Fibroblast of the aortic adventitia (primary cell): ENCODE measurements at regions not wholly inside any gene's neighbourhood (a gene's known extent, or its start where the extent isn't known, plus 50 kb on each side); places are given as distances from the start of the nearest gene placed in this dataset.

ENCODE experiments used
- DNase-seq: peaks from one replicate; pipeline ENCODE4 v3.0.0-alpha.2; 2010; ENCODE audit warnings: low read depth
- H3K4me3 ChIP-seq: 2 replicates; pipeline ENCODE4 v1.5.1; 2011; ENCODE audit warnings: low read depth, mild to moderate bottlenecking, control low read depth, low read length, moderate library complexity
- TF ChIP-seq, protein P1 (sequence below): IDR thresholded peaks from 2 replicates; pipeline ENCODE4 v1.5.1; 2011; ENCODE audit warnings: mild to moderate bottlenecking, low read length, control low read depth, inconsistent platforms; ENCODE audit not compliant: insufficient read depth

GRCh38 chr18:41845563-41845962 lies 109.5 kb upstream of the PIK3C3 start:
- no peak overlapping the region for H3K4me3 ChIP-seq
- DNase-seq, result no peak
- TF ChIP-seq, protein P1, sequence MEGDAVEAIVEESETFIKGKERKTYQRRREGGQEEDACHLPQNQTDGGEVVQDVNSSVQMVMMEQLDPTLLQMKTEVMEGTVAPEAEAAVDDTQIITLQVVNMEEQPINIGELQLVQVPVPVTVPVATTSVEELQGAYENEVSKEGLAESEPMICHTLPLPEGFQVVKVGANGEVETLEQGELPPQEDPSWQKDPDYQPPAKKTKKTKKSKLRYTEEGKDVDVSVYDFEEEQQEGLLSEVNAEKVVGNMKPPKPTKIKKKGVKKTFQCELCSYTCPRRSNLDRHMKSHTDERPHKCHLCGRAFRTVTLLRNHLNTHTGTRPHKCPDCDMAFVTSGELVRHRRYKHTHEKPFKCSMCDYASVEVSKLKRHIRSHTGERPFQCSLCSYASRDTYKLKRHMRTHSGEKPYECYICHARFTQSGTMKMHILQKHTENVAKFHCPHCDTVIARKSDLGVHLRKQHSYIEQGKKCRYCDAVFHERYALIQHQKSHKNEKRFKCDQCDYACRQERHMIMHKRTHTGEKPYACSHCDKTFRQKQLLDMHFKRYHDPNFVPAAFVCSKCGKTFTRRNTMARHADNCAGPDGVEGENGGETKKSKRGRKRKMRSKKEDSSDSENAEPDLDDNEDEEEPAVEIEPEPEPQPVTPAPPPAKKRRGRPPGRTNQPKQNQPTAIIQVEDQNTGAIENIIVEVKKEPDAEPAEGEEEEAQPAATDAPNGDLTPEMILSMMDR, result no peak

DNA sequence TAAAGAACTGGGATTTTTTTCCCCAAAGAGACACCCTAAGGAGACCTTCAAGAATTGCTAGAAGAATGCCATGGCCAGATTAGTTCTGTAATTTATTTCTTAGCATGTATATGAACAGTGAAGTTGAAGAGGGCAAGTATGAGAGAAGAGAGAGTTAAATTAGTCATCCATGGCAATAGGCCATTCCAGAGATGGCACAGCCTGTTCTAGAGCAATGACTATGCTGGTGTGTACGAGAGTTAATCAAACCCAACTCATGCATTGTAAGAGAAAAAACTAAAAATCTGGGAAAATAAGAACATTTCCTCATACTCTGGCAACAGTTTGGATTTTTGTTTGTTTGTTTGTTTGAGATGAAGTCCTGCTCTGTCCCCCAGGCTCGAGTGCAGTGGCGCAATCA lies 112.1 kb upstream of the PIK3C3 start:
- TF ChIP-seq, protein P1, result no peak
- DNase-seq, result no peak
- no peak overlapping the region for H3K4me3 ChIP-seq

GRCh38 chr18:41829647-41830516 lies 125.2 kb upstream of the PIK3C3 start:
- no peak for DNase-seq
- TF ChIP-seq, protein P1, result no peak
- no peak overlapping the region for H3K4me3 ChIP-seq

GRCh38 chr18:41828137-41828536 lies 126.9 kb upstream of the PIK3C3 start:
- no peak for DNase-seq
- TF ChIP-seq, protein P1, result no peak
- no peak overlapping the region for H3K4me3 ChIP-seq

DNA sequence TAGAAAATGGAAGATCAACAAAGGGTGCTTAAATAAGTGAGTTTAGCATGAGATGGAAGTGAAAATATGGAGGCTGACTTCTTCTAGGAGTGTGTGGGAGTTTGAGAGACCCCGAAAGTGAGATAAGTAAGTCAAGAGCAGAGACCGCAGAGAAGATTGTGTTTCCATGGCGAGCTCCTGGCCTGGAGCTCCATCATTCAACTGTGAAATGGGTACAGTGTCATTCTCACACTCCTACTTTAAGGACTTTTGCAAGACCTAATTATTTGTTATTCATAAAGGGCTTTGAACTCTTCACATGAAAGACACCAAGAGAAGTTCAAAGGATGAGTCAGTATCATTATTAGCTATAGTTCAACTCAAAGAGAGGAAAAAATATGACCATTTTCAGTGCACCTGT lies 134.2 kb upstream of the PIK3C3 start:
- DNase-seq, result no peak
- no peak overlapping the region for H3K4me3 ChIP-seq
- TF ChIP-seq, protein P1, result no peak

GRCh38 chr18:41818381-41819355 lies 136.4 kb upstream of the PIK3C3 start:
- no peak for DNase-seq
- H3K4me3 ChIP-seq, result no peak overlapping the region
- TF ChIP-seq, protein P1, result no peak
